Parathyroid adenoma (tissue), 2 donors: ENCODE measurements at regions not wholly inside any gene's neighbourhood (a gene's known extent, or its start where the extent isn't known, plus 50 kb on each side); places are given as distances from the start of the nearest gene placed in this dataset.

Experiments
- H2AFZ ChIP-seq: fragments of 300-600 bp; sonication (generic); one replicate; pipeline ENCODE4 v1.7.0; 2017; ENCODE audit warnings: antibody characterized with exemption, mild to moderate bottlenecking
- H3K27ac ChIP-seq: fragments of 300-600 bp; sonication (generic); one replicate; pipeline ENCODE4 v1.7.0; 2017
- H3K27me3 ChIP-seq: fragments of 300-600 bp; sonication (generic); one replicate; pipeline ENCODE4 v1.7.0; 2017; ENCODE audit warnings: low read length; ENCODE audit not compliant: control insufficient read depth, insufficient read depth
- H3K36me3 ChIP-seq: fragments of 300-600 bp; sonication (generic); one replicate; pipeline ENCODE4 v1.7.0; 2017; ENCODE audit warnings: low read length; ENCODE audit not compliant: control insufficient read depth, insufficient read depth
- H3K4me1 ChIP-seq: fragments of 300-600 bp; sonication (generic); one replicate; pipeline ENCODE4 v1.7.0; 2017; ENCODE audit warnings: control low read depth
- H3K4me2 ChIP-seq: fragments of 300-600 bp; sonication (generic); one replicate; pipeline ENCODE4 v1.7.0; 2017; ENCODE audit warnings: low read length
- H3K4me3 ChIP-seq: fragments of 300-600 bp; sonication (generic); one replicate; pipeline ENCODE4 v1.7.0; 2017; ENCODE audit warnings: low read depth, low read length
- H3K79me2 ChIP-seq: fragments of 300-600 bp; sonication (generic); one replicate; pipeline ENCODE4 v1.7.0; 2017; ENCODE audit warnings: control low read depth
- H3K9ac ChIP-seq: fragments of 300-600 bp; sonication (generic); one replicate; pipeline ENCODE4 v1.7.0; 2017; ENCODE audit warnings: mild to moderate bottlenecking
- H3K9me3 ChIP-seq: fragments of 300-600 bp; sonication (generic); one replicate; pipeline ENCODE4 v1.7.0; 2017; ENCODE audit warnings: low read length; ENCODE audit not compliant: control insufficient read depth
- CTCF ChIP-seq: fragments of 300-600 bp; sonication (generic); IDR thresholded peaks from one replicate; pipeline ENCODE4 v1.7.0; 2017; ENCODE audit warnings: antibody characterized with exemption, mild to moderate bottlenecking
- donor health status: primary hyperparathyroidism.

GRCh38 chr12:30466093-30466585, 229.5 kb downstream of the IPO8 start:
- H3K9ac ChIP-seq, result no peak overlapping the region

DNA sequence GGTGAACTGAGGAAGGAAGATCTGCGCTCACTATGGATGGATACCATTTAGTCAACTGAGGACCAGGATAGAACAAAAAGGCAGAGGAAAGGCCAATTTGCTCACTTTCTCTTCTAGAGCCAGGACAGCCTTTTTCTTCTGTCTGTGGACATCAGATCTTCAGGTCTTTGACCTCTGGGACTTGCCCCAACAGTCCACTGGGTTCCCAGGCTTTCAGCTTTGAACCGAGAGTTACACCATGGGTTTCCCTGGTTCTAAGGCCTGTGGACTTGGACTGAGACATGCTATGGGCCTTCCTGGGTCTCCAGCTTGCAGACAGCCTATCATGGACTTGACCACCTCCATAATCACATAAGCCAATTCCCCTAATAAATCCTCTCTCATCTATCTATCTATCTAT, 232.0 kb downstream of the IPO8 start:
- Histone ChIP-seq H3K36me3 (no peaks in the 10 kb centered on the region), H3K9me3 (no peaks in the 10 kb centered on the region), H3K4me2 (no peak overlapping the region), H3K9ac (no peak overlapping the region), H3K4me1 (no peaks in the 10 kb centered on the region), H3K79me2 (no peaks in the 10 kb centered on the region), H3K4me3 (no peak overlapping the region), H3K27ac (no peak overlapping the region), H3K27me3 (no peaks in the 10 kb centered on the region), H2AFZ (no peak overlapping the region)
- no peak for TF ChIP-seq CTCF

More at GRCh38 chr12:30466093-30466585, 229.5 kb downstream of the IPO8 start:
- H3K4me3 ChIP-seq, result no peak overlapping the region
- H3K27me3 ChIP-seq, result no peaks in the 10 kb centered on the region
- TF ChIP-seq CTCF, result no peak
- H3K4me2 ChIP-seq, result no peak overlapping the region
- H3K4me1 ChIP-seq, result no peaks in the 10 kb centered on the region
- no peak overlapping the region for H2AFZ ChIP-seq
- H3K9me3 ChIP-seq, result no peaks in the 10 kb centered on the region
- H3K27ac ChIP-seq, result no peak overlapping the region
- H3K36me3 ChIP-seq, result no peaks in the 10 kb centered on the region
- H3K79me2 ChIP-seq, result no peaks in the 10 kb centered on the region

DNA sequence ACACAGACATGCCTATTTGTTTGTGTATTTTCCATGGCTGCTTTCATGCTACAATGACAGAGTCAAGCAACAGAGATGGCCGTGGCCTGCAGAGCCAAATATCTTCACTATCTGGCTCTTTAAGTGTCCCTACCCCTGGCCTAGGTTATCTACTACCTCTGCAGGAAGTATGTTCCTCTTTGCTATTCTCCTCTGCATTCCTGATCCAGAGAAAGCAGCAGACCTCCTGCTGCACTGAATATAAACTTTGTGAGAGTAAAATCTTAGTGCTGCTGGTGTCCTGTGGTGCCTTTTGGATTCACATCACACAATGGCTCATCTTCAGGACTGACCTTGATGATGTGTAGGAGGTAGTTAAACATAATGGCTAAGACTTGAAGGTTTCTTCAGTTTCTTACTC, 233.4 kb downstream of the IPO8 start:
- Histone ChIP-seq H3K79me2 (no peaks in the 10 kb centered on the region), H3K4me1 (no peaks in the 10 kb centered on the region)
- no peak for TF ChIP-seq CTCF

DNA sequence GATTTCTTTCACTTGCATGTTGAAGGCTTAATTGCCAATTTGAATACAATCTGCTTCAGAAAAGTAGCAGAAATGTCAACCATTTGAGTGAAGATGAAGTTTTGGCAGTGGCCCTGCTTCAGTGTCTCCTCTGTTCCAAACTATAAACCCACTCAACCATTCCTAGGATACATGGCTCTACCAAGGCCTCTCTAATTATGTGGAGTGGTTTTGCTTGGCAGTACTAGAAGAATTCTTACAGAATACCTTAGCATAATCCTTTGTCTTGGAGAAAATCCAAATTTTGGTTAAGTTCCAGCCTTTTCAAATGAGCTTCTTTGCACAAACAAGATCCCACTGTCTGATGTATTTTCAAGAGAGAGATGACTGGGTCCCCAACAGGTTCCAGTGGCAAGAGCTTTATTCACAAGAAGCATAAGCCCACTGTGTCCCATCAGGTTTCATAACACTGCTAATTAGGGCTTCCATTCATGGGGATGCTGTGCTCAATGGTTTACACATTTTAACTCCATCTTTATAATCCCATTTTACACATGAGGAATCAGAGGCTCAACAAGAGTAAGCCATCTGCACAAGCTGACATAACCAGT, 234.5 kb downstream of the IPO8 start:
- Histone ChIP-seq H3K36me3 (no peaks in the 10 kb centered on the region), H3K27ac (no peak overlapping the region)

More for the DNA sequence above, 233.4 kb downstream of the IPO8 start:
- Histone ChIP-seq H3K9me3 (no peaks in the 10 kb centered on the region), H3K4me3 (no peak overlapping the region), H2AFZ (no peak overlapping the region), H3K4me2 (no peak overlapping the region), H3K27me3 (no peaks in the 10 kb centered on the region), H3K27ac (no peak overlapping the region), H3K36me3 (no peaks in the 10 kb centered on the region), H3K9ac (no peak overlapping the region)

More for the DNA sequence above, 234.5 kb downstream of the IPO8 start:
- no peak for TF ChIP-seq CTCF
- Histone ChIP-seq H3K9ac (no peak overlapping the region), H3K4me3 (no peak overlapping the region), H3K4me1 (no peaks in the 10 kb centered on the region), H3K79me2 (no peaks in the 10 kb centered on the region), H3K9me3 (no peaks in the 10 kb centered on the region), H3K27me3 (no peaks in the 10 kb centered on the region), H2AFZ (no peak overlapping the region), H3K4me2 (no peak overlapping the region)
